DMS 273 treated with DMSO at 0.1 percent for 48 hours (cell line): ENCODE measurements at regions not wholly inside any gene's neighbourhood (a gene's known extent, or its start where the extent isn't known, plus 50 kb on each side); places are given as distances from the start of the nearest gene placed in this dataset.
"Not testable (repeated sequence)": the region's sequence is repeated elsewhere in the genome, so short reads cannot be mapped to it uniquely, and the experiment has no call there.

Experiments
- DNase-seq: peaks from one replicate; lab custom pipeline; 2025; lab: John Stamatoyannopoulos, UW

GRCh38 chr1:91098299-91098906, 76.6 kb upstream of the ZNF644 start:
- no peak for DNase-seq

GRCh38 chr1:91095321-91095720, 73.5 kb upstream of the ZNF644 start:
- DNase-seq: not testable (repeated sequence)

GRCh38 chr1:91092503-91092902, 70.7 kb upstream of the ZNF644 start:
- no peak for DNase-seq

GRCh38 chr1:91091812-91092211, 70.0 kb upstream of the ZNF644 start:
- DNase-seq: no peak

- no peak for DNase-seq
Measured at GRCh38 chr1:91080650-91081049, 58.8 kb upstream of the ZNF644 start.

- DNase-seq: no peak
Measured at GRCh38 chr1:91078859-91079258, 57.0 kb upstream of the ZNF644 start.

GRCh38 chr1:91076834-91077233, 55.0 kb upstream of the ZNF644 start:
- DNase-seq: no peak

- DNase-seq: no peak
Measured at GRCh38 chr1:91075233-91076135, 53.6 kb upstream of the ZNF644 start.

- no peak for DNase-seq
Measured at GRCh38 chr1:91073299-91073698, 51.5 kb upstream of the ZNF644 start.

- DNase-seq: no peak
Measured at GRCh38 chr1:91071838-91072237, 50.0 kb upstream of the ZNF644 start.
